ENCODE measurements at regions not wholly inside any gene's neighbourhood (a gene's known extent, or its start where the extent isn't known, plus 50 kb on each side); places are given as distances from the start of the nearest gene placed in this dataset.
"Not testable (repeated sequence)": the region's sequence is repeated elsewhere in the genome, so short reads cannot be mapped to it uniquely, and the experiment has no call there.

DNA sequence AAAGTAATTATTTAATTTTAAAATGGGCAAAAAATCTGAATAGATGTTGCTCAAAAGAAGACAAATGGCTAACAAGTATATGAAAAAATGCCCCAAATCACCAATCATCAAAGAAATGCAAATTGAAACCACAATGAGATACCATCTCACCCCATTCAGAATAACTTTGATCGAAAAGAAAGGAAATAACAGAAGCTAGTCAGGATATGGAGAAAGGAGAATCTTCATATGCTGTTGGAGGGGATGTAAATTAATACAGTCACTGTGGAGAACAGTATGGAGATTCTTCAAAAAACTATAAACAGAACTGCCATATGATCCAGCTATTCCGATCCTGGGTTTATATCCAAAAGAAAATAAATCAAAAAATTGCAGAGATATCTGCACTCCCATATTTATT, 418.5 kb upstream of the RGMB start:
- no peak for TF ChIP-seq ZNF274 (IDR thresholded peaks at IDR 0.05; ENCODE audit: low read depth, low read length)
- H3K4me3 ChIP-seq (ENCODE audit: low read length), result no peak overlapping the region

DNA sequence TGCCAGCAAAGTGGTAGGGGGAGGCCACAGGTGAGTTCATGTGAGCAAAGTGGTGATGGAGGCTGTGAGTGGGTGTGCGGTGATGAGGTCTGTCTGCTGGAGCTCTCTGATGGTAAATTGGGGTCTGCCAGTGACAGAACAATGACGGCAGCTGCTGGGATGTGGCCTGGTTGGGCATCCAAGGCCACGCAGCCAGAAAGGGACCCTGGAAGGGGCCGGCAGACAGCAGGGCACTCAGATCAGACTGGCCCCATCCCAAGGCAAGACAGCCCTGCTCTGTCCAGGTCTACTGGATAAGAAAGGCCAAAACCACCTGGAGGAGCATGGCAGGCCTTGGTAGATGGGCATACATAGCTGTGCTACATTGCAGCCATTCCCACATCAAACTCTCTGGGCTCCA, 412.9 kb upstream of the RGMB start:
- no peak for TF ChIP-seq ZNF274 (IDR thresholded peaks at IDR 0.05; ENCODE audit: low read depth, low read length)
- H3K4me3 ChIP-seq (ENCODE audit: low read length), result no peak overlapping the region

DNA sequence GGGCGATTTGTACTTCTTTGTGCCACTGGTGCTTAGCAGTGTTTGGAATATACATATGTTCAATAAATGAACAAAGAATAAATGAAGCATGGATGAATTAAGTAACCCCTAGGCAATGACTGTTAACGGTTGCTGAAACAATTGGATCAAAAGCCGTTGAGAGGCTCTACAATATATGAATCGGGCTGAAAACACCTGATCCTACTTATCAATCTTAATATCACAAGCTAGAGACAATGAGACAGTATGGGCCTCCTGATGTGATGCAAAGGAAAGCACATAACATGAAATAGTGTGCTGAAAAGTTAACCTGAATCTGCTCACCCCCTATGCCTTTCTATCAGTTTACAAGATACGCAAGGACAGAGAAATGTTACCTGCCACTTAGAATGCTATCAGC, 410.3 kb upstream of the RGMB start:
- TF ChIP-seq ZNF274 (IDR thresholded peaks at IDR 0.05; ENCODE audit: low read depth, low read length), result no peak
- no peak overlapping the region for H3K4me3 ChIP-seq (ENCODE audit: low read length)

DNA sequence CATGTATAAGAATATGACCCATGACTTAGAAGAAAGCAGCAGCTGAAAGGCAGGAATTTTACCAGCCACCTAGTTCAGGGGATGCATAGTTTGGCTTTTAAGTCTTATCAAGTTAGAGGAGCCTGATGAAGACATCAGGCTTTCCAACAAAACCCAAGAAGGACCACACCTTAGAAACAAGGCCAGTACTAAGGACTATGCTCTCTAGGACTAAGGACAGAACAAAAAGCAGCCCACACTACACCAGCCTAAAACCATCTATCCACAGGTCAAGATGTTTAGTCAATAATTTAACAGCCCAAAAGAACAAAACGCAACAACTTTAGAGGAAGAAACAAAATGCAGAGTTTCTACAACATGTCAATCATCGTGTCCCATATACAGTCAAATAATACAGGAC, 408.9 kb upstream of the RGMB start:
- TF ChIP-seq ZNF274 (IDR thresholded peaks at IDR 0.05; ENCODE audit: low read depth, low read length), result no peak
- H3K4me3 ChIP-seq (ENCODE audit: low read length), result no peak overlapping the region

DNA sequence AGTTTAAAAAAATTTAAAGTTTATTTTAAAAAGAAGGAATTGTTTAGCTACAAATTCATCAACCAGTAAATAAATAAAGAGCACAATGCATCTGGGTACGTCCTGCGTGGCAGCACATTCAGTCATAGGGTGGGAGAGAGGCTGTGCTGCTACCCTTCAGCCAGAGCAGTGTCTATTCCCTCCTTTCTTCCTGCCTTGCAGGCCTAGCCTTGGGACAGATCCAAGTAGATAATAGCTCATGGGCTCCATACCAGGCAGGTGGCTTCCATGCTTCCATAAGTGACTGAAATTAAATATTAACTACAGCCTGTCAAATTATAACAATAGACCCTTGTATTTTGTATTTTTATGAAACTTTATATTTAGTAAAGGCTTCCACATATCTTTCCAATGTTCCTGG, 408.3 kb upstream of the RGMB start:
- TF ChIP-seq ZNF274 (IDR thresholded peaks at IDR 0.05; ENCODE audit: low read depth, low read length), result no peak
- H3K4me3 ChIP-seq (ENCODE audit: low read length), result no peak overlapping the region

DNA sequence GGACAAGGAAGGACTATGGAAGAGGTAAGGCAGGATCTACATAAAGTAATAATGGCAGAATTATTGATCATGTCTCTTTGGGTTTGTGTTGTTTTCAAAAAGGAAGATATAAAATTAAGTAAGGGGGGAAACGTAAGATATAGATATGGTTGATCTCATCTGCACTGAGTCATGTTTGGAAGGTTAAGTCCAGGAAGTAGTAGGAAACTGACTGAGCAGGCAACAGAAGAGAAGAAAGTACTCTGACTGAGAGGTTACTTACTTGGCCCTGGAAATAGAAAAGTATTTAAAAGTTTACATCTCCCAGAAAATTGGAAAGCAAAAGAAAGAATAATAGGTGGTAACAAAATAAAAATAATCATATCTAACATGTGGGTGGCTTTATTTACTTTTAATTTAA, 405.3 kb upstream of the RGMB start:
- no peak overlapping the region for H3K4me3 ChIP-seq (ENCODE audit: low read length)
- no peak for TF ChIP-seq ZNF274 (IDR thresholded peaks at IDR 0.05; ENCODE audit: low read depth, low read length)

DNA sequence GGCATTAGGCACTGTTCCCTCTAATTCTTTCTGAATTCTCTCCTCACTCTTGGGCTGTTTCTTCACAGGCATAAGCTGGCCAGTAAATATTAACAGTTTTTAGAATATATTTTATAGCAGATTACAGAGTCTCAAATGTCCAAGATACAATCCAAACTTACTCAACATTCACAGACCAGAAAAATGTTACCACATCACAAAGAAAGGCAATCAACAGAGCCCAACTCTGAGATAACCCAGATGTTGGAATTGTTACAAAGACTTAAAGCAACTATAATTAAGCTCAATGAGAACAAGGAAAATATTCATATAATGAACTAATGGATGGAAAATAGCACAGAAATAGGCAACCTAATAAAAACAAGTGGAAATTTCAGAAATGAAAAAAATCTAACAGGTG, 401.1 kb upstream of the RGMB start:
- H3K4me3 ChIP-seq (ENCODE audit: low read length), result no peak overlapping the region
- TF ChIP-seq ZNF274 (IDR thresholded peaks at IDR 0.05; ENCODE audit: low read depth, low read length), result no peak

DNA sequence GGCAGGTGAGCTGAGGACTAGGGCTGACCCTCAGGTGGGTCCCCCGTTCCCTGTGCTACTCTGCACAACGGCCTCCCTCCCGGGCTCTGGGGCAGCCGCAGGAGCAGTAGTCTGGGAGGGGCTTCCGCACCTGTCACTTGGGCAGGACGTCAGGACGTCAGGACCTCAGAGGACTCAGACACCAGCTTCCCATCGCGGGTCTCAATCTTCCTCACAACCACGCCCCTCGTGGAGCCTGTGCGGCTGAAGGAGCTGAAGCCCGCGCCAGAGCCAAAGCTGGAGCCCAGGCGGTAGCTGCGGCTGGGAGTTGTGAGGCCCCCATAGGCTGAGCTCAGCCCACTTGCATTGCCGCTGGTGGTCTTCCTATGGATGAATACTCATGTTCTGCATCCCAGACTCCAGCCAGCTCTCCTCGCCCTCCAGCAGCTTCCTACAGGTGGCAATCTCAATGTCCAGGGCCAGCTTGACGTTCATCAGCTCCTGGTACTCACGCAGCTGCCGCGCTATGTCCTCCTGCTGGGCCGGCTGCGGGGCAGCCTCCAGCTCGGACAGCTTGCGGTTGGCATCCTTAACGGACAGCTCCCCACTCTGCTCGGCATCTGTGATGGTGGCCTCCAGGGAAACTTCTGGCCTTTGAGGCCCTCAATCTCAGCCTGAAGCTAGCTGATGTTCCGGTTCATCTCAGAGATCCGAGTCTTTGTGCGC, 381.4 kb upstream of the RGMB start:
- H3K4me3 ChIP-seq (ENCODE audit: low read length), result no peak overlapping the region
- TF ChIP-seq ZNF274 (IDR thresholded peaks at IDR 0.05; ENCODE audit: low read depth, low read length), result no peak

DNA sequence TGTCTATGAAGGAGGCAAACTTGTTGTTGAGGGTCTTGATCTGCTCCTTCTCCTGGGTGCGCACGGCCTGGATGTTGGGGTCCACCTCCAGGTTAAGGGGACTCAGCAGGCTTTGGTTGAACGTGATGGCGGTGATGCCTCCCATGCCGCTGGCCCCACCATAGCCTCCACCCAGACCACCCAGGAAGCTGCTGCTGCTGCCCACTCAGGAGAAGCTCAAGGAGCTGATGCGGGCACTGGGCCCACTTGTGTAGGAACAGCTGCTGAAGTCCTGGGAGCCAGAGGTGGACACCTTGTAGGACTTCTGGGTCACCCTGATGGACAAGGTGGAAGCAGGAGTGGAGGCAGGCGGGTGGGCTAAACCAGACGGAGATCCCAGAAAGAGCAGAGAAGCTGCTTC, 380.3 kb upstream of the RGMB start:
- H3K4me3 ChIP-seq (ENCODE audit: low read length), result not testable (repeated sequence)

DNA sequence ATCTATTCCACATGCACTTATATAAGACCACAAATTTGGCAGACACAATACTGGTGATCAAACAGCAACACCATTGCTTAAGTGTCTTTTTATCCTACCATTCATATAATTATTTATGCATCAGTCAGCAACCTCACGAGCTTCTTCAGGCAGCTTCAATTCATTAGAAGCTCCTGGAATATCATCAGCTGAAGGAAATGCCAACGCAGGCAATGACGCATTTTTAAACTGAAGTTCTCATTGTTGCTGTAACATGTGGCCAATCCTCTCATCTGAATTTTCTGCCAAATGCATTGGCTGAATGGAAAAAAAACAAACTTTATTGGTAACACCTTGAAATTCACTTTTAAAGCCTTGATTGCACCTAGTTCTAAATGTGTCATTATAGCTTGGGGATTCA, 376.4 kb upstream of the RGMB start:
- TF ChIP-seq ZNF274 (IDR thresholded peaks at IDR 0.05; ENCODE audit: low read depth, low read length), result no peak
- no peak overlapping the region for H3K4me3 ChIP-seq (ENCODE audit: low read length)

DNA sequence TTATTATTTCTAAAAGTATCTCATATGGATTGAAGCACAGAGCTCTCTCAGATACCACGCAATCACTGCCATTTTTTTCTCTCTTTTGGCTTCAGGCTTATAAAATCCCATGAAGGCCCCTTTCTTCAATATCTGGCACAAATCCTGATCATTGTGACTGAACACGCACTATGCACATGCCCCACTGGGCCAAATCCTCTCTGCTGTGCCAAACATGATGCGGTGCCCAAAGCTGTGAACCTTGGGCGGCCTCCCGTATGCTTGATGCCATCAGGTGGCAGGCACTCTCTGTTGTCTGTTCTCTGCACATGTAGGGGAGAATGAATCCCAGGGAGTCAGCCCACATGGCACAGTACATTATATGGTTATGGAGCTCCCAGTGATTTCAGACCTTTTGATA, 375.0 kb upstream of the RGMB start:
- no peak overlapping the region for H3K4me3 ChIP-seq (ENCODE audit: low read length)
- TF ChIP-seq ZNF274 (IDR thresholded peaks at IDR 0.05; ENCODE audit: low read depth, low read length), result no peak

DNA sequence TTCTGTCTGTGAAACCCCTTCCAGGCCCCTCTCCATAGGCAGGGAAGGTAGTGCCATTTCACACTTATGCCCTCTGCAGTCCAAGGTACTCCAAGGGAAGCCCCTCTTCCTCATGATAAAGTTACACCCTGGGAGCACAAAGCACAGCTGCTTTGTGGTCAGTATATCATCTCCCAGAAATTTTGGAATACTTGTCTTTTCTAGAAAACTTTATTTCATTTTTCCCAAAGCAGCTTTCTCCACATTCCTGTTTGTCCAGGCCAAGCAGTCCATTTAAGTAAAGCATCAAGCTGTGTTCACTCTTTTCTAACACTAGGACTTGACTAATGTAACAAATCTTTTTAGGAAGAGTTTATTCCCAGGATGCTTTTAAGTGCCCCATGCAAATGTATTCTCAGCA, 371.8 kb upstream of the RGMB start:
- no peak overlapping the region for H3K4me3 ChIP-seq (ENCODE audit: low read length)
- TF ChIP-seq ZNF274 (IDR thresholded peaks at IDR 0.05; ENCODE audit: low read depth, low read length), result no peak

DNA sequence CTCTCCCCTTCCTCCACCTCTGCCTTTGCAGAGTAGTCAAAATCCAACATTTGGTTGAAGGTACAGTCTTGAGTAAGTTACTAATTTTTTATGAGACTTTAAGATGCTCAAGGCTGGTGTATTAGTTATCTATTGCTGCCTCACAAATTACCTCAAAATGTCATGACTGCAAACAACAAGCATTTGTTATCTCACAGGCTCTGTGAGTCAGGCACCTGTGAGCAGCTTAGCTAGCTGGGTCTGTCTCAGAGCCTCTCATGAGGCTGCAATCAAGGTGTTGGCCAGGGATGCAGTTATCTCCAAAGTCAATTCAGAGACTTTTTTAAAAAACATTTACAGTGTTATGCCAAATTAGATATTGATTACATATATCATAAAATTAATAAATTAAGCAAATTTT, 371.3 kb upstream of the RGMB start:
- no peak for TF ChIP-seq ZNF274 (IDR thresholded peaks at IDR 0.05; ENCODE audit: low read depth, low read length)
- no peak overlapping the region for H3K4me3 ChIP-seq (ENCODE audit: low read length)

DNA sequence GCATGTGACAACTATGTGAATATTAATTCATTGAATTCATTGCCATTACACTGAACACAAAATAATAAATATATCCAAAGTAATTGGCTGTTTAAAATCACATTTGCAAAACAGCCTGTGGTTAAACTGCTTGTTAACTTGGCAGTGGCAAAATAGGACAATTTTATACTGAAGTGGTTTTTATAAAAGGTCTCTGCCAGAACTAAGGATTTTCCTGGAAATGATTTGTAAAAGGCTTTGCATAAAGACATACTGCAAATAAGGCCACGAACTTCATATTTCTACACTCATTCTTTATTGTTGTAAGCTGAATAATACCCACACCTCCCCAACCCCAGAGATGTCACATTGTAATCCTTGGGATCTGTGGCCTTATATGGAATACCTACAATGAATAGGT, 370.3 kb upstream of the RGMB start:
- no peak overlapping the region for H3K4me3 ChIP-seq (ENCODE audit: low read length)
- TF ChIP-seq ZNF274 (IDR thresholded peaks at IDR 0.05; ENCODE audit: low read depth, low read length), result no peak

DNA sequence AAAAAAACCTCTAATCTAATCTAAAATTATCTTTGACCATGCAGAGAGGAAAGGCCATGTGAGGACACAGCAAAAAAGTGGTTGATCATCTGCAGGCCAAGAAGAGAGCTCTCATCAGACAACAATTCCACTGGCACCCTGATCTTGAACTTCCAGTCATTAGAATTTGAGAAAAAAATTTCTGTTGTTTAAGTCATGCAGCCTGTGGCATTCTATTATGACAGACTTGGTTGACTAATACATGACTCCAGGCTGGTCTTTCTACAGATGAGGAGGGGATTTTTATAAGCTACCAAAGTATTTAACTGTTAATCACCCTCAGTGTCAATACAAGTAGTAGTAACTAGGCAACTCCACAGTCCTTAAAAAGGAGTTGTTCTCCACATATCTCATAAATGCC, 358.5 kb upstream of the RGMB start:
- no peak for TF ChIP-seq ZNF274 (IDR thresholded peaks at IDR 0.05; ENCODE audit: low read depth, low read length)
- no peak overlapping the region for H3K4me3 ChIP-seq (ENCODE audit: low read length)

DNA sequence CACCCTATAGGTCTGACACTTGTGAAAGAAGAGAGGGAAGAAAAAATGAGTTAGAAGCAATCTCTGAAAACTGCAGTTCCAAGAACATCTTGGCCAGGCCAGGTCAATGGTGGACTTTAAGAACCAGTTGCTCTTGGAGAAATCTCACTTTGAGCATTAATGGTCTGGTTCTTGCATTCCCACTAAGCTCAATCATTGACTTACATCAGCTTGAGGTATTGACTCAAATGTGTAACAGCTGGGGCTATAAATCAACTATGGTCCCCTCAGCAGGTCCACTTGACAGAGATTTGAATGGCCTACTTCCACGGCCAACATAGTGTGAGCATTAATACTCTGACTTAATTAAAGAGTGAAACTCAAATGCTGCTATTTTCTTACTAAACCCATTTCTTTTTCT, 357.8 kb upstream of the RGMB start:
- TF ChIP-seq ZNF274 (IDR thresholded peaks at IDR 0.05; ENCODE audit: low read depth, low read length), result no peak
- H3K4me3 ChIP-seq (ENCODE audit: low read length), result no peak overlapping the region
